ENCODE measurements at regions not wholly inside any gene's neighbourhood (a gene's known extent, or its start where the extent isn't known, plus 50 kb on each side); places are given as distances from the start of the nearest gene placed in this dataset.

DNA sequence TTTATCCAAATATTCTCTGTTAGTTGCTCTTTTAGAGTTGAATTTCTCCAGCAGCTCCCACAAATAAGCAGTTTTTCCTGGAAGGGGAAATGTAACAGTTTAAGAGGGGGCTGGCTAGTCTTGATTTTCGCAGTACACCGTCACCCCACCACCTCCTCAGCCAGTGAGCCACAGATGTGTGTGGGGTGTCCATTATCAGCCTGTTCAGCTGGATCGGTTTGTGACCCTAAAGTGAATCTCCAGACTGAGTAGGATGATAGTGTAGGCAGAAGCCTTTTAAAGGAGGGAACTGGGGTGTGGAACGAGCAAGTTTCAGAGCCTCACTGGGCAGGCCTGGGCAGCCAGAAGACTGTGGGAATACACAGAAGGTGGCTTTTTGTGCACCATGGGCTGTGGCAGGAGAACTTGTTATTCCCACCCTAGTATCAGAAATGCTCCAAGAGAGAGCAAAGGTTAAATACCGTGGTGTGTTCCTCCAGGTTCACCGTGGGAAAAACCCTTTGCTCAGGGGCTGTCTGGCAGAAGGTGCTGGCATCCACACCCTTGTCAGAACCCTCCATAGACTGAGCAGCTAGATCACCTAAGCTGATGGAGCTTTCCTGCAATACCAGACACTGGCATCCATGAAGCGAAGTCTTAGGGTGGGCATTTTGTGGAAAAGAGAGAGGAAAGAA, 230.9 kb upstream of the MOCS1 start:
- H3K4me3 ChIP-seq (ENCODE audit: low read length): no peak overlapping the region
- no peak for DNase-seq (ENCODE audit: low read depth)
- TF ChIP-seq, protein P1, sequence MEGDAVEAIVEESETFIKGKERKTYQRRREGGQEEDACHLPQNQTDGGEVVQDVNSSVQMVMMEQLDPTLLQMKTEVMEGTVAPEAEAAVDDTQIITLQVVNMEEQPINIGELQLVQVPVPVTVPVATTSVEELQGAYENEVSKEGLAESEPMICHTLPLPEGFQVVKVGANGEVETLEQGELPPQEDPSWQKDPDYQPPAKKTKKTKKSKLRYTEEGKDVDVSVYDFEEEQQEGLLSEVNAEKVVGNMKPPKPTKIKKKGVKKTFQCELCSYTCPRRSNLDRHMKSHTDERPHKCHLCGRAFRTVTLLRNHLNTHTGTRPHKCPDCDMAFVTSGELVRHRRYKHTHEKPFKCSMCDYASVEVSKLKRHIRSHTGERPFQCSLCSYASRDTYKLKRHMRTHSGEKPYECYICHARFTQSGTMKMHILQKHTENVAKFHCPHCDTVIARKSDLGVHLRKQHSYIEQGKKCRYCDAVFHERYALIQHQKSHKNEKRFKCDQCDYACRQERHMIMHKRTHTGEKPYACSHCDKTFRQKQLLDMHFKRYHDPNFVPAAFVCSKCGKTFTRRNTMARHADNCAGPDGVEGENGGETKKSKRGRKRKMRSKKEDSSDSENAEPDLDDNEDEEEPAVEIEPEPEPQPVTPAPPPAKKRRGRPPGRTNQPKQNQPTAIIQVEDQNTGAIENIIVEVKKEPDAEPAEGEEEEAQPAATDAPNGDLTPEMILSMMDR (conservative IDR thresholded peaks at IDR 0.05; ENCODE audit: low read depth, low read length): no peak

DNA sequence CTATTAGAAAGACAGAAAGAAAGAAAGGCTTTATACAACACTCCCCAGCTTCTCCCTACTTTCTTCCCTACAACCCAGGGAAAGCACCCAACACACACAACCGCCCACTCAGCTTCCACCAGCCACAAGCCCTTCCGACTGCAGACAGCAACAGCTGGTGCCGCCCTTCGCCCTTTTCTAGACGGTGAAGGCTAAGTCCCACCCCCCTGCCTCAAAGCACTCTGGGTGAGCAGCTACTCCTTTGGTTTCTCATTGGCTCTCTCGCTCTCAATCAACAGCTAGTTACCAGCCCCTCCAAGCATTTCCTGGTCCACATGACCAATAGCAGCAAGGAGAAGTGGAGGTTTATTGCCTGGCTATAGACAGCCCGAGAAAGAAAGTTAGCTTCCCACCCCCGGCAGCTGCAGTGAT, 230.1 kb upstream of the MOCS1 start:
- no peak overlapping the region for H3K4me3 ChIP-seq (ENCODE audit: low read length)
- TF ChIP-seq, protein P1 (conservative IDR thresholded peaks at IDR 0.05; ENCODE audit: low read depth, low read length): no peak
- no peak for DNase-seq (ENCODE audit: low read depth)

DNA sequence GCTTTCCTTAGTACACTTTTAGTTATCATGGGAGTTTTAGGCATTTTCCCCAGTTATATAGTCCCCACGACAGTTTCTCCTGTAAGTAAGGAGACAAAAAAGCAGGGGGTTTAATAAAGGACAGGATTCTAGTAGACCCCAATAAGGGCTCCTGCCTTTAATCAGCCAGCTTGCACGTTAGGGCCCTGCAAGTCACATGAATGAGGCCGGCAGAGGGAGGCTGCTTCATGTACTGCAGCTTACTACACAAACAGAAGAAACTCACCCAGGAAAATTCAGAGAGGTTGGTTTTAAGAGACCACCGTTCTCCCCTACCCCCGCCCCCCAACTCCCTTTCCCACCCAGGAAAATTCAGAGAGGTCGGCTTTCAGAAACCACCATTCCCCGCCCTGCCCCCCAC, 229.7 kb upstream of the MOCS1 start:
- H3K4me3 ChIP-seq (ENCODE audit: low read length): no peak overlapping the region
- TF ChIP-seq, protein P1 (conservative IDR thresholded peaks at IDR 0.05; ENCODE audit: low read depth, low read length): no peak
- no peak for DNase-seq (ENCODE audit: low read depth)

DNA sequence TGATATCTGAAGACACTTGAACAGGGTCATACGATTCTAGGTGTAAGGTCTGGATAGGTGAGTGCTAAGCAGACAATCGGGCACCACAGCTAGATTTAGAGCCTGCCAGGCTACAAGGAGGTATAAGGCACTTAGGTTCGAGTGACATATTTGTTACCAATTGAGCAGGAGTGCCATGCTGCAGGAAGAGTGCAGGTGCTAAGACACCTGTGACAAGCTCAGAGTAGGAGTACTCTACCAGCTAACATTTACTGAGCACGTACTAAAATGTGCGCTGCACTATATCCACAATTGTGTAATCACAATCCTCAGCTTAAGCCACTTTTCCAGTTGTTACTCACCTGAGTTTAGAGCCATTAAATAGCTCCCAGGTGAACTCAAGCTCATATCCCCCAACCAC, 227.8 kb upstream of the MOCS1 start:
- TF ChIP-seq, protein P1 (conservative IDR thresholded peaks at IDR 0.05; ENCODE audit: low read depth, low read length): no peak
- no peak for DNase-seq (ENCODE audit: low read depth)

DNA sequence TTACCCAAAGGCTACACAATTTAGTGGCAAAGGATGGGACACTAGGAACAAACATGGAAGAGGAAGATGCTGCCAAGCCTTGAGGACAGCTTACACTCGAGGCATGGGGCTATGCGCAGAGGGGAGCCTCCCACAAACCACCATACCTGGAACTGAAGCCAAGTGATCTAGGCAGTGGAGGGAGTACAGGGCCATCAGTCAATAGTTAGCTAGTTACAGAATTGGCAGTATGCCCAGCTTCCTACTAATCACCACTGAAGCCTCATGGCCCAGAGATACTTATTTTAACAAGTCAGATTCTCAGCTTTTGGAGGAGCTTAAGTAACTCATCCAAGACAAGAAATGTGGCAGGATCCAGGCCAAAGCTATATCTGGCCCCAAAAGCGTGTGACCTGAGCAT, 226.6 kb upstream of the MOCS1 start:
- TF ChIP-seq, protein P1 (conservative IDR thresholded peaks at IDR 0.05; ENCODE audit: low read depth, low read length): no peak
- H3K4me3 ChIP-seq (ENCODE audit: low read length): no peak overlapping the region
- no peak for DNase-seq (ENCODE audit: low read depth)

More for the DNA sequence above, 227.8 kb upstream of the MOCS1 start:
- H3K4me3 ChIP-seq (ENCODE audit: low read length): no peak overlapping the region

DNA sequence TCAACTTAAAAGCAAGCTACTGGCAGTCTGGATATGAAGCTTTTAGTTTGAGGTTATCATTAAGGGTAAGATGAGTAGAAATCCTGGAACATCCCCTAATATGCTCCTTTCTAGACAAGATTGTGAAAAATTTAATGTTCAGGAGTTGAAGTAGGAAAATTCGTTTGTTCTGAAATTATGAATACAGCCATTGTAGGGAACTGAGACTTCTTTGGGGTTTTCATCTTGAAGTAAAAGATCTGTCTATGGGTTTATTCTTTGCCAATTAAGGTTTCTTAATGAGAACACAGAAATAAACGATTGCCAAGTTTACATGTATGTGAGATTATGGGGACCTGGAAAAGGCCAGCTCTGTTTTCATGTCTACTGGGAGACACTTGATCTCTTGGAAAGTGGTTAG, 225.6 kb upstream of the MOCS1 start:
- DNase-seq (ENCODE audit: low read depth): no peak
- TF ChIP-seq, protein P1 (conservative IDR thresholded peaks at IDR 0.05; ENCODE audit: low read depth, low read length): no peak
- H3K4me3 ChIP-seq (ENCODE audit: low read length): no peak overlapping the region

DNA sequence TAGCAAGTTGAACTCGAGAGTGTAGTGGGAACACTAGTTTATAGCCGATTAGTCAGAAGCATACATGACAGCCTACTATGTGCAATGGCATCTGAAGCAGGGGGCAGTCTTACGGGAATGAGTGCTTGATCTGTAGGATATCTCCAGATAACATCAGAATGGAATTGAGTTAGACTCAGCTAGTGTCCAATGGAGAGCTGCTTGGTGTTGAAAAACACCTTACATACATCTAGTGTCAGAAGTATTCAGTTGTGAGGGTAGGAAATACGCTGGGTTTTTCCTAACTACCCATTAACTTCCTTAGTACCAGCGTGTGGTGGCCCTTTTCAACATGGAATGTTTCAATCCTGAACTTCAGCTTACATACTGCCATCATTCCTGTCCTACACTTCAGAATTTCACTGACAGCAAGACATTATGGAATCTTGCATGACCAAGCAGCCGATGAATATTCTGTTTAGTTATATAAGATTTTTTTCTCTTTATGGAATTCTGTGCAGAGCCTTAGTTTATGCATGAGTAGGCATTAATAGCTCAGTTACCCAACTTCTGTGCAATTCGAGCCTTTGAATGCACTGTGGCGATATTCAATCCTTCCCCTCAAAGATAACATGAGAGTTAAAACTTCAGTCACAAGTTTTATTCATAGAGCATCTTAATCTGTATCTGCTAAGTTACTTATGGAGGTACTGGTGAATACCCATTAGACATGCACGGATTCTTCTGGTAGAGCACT, 218.6 kb upstream of the MOCS1 start:
- no peak for DNase-seq (ENCODE audit: low read depth)
- H3K4me3 ChIP-seq (ENCODE audit: low read length): no peak overlapping the region
- TF ChIP-seq, protein P1 (conservative IDR thresholded peaks at IDR 0.05; ENCODE audit: low read depth, low read length): no peak
